HEK293 (cell line): ENCODE measurements at regions not wholly inside any gene's neighbourhood (a gene's known extent, or its start where the extent isn't known, plus 50 kb on each side); places are given as distances from the start of the nearest gene placed in this dataset.

Source experiments
- CTCF ChIA-PET: fragments of 350-600 bp; formaldehyde crosslinking; extraction: SDS; loops from one replicate; lab custom pipeline; 2021; ENCODE audit warnings: antibody characterized with exemption; lab: Yijun Ruan, JAX
- POLR2A ChIA-PET: fragments of 300-600 bp; formaldehyde crosslinking; extraction: SDS; loops from one replicate; lab custom pipeline; 2020; ENCODE audit warnings: antibody characterized with exemption, inconsistent platforms; lab: Yijun Ruan, JAX
- H3K27ac ChIP-seq: fragments of 200-500 bp; sonication (Bioruptor generic); 2 replicates; pipeline ENCODE4 v1.5.1; 2014; ENCODE audit warnings: low read depth, low read length, control low read depth, inconsistent platforms; ENCODE audit errors: extremely low read depth
- H3K36me3 ChIP-seq, 2 experiments: fragments of 200-500 bp in 1 of 2; sonication (Bioruptor generic) in 1 of 2; 1 replicate in 1 of 2; 2 replicates in 1 of 2; pipeline ENCODE4 v1.5.1; 2014 to 2017; ENCODE audit warnings: inconsistent platforms in 2 of 2, low read length in 2 of 2; ENCODE audit not compliant: control insufficient read depth in 2 of 2, insufficient read depth in 1 of 2
- H3K4me1 ChIP-seq: fragments of 200-500 bp; sonication (Bioruptor generic); 2 replicates; pipeline ENCODE4 v1.5.1; 2014; ENCODE audit warnings: mild to moderate bottlenecking, low read length, inconsistent platforms; ENCODE audit not compliant: control insufficient read depth, insufficient read depth
- H3K4me3 ChIP-seq: 2 replicates; pipeline ENCODE4 v1.5.1; 2011; ENCODE audit warnings: low read depth, mild to moderate bottlenecking, control low read depth, low read length, moderate library complexity
- H3K9me3 ChIP-seq: fragments of 200-500 bp; sonication (Bioruptor generic); 2 replicates; pipeline ENCODE4 v1.5.1; 2014; ENCODE audit warnings: low read depth, low read length, inconsistent platforms; ENCODE audit not compliant: control insufficient read depth, insufficient read depth
- BCL11B ChIP-seq: fragments of 450-650 bp; formaldehyde crosslinking; IDR thresholded peaks from 2 replicates; pipeline ENCODE4 v1.5.1; 2016; ENCODE audit warnings: low read depth, missing biosample characterization, missing genetic modification characterization
- SETDB1 ChIP-seq: IDR thresholded peaks from one replicate; pipeline ENCODE4 v1.6.1; 2017; ENCODE audit warnings: mild to moderate bottlenecking, low read length, moderate library complexity, mixed read lengths; ENCODE audit not compliant: insufficient read length
- ZFP3 ChIP-seq: fragments of 450-650 bp; formaldehyde crosslinking; IDR thresholded peaks from 2 replicates; pipeline ENCODE4 v1.5.1; 2016; ENCODE audit warnings: low read depth, missing biosample characterization, missing genetic modification characterization
- ZNF140 ChIP-seq: fragments of 450-650 bp; formaldehyde crosslinking; IDR thresholded peaks from 2 replicates; pipeline ENCODE4 v1.5.1; 2016; ENCODE audit warnings: missing biosample characterization, missing genetic modification characterization
- ZNF146 ChIP-seq: fragments of 450-650 bp; formaldehyde crosslinking; IDR thresholded peaks from 2 replicates; pipeline ENCODE4 v1.5.1; 2016; ENCODE audit warnings: missing biosample characterization, missing genetic modification characterization
- ZNF174 ChIP-seq: fragments of 450-650 bp; formaldehyde crosslinking; IDR thresholded peaks from 2 replicates; pipeline ENCODE4 v1.5.0; 2017; ENCODE audit warnings: missing biosample characterization, mild to moderate bottlenecking, missing genetic modification characterization
- ZNF2 ChIP-seq: fragments of 450-650 bp; formaldehyde crosslinking; IDR thresholded peaks from 2 replicates; pipeline ENCODE4 v1.5.1; 2016; ENCODE audit warnings: missing biosample characterization, missing genetic modification characterization
- ZNF23 ChIP-seq: fragments of 450-650 bp; formaldehyde crosslinking; IDR thresholded peaks from 2 replicates; pipeline ENCODE4 v1.5.1; 2016; ENCODE audit warnings: missing biosample characterization, missing genetic modification characterization, borderline replicate concordance
- ZNF274 ChIP-seq, 2 experiments: fragments of 200-500 bp in 1 of 2; fragments of 450-650 bp in 1 of 2; sonication (Bioruptor generic) in 1 of 2; formaldehyde crosslinking in 1 of 2; IDR thresholded peaks; 2 replicates each; pipeline versions ENCODE4 v1.5.1 to v1.6.1; 2014 to 2016; ENCODE audit warnings: borderline replicate concordance in 1 of 2, inconsistent platforms in 1 of 2, low read length in 1 of 2, missing biosample characterization in 1 of 2, missing genetic modification characterization in 1 of 2
- ZNF350 ChIP-seq: fragments of 450-650 bp; formaldehyde crosslinking; IDR thresholded peaks from 2 replicates; pipeline ENCODE4 v1.5.0; 2017; ENCODE audit warnings: missing biosample characterization, mild to moderate bottlenecking, missing genetic modification characterization
- ZNF416 ChIP-seq: fragments of 450-650 bp; formaldehyde crosslinking; IDR thresholded peaks from 2 replicates; pipeline ENCODE4 v1.5.1; 2016; ENCODE audit warnings: missing biosample characterization, missing genetic modification characterization
- ZNF510 ChIP-seq: fragments of 450-650 bp; formaldehyde crosslinking; IDR thresholded peaks from 2 replicates; pipeline ENCODE4 v1.5.1; 2018; ENCODE audit warnings: mild to moderate bottlenecking, missing genetic modification characterization, missing biosample characterization; ENCODE audit not compliant: insufficient replicate concordance
- ZNF560 ChIP-seq: fragments of 450-650 bp; formaldehyde crosslinking; IDR thresholded peaks from 2 replicates; pipeline ENCODE4 v1.5.1; 2017; ENCODE audit warnings: missing biosample characterization, missing genetic modification characterization, borderline replicate concordance
- ZNF654 ChIP-seq: fragments of 450-650 bp; formaldehyde crosslinking; IDR thresholded peaks from 2 replicates; pipeline ENCODE4 v1.5.1; 2016; ENCODE audit warnings: low read depth, missing biosample characterization, missing genetic modification characterization
- ZNF658 ChIP-seq: fragments of 450-650 bp; formaldehyde crosslinking; IDR thresholded peaks from 2 replicates; pipeline ENCODE4; 2016; ENCODE audit warnings: missing biosample characterization, missing genetic modification characterization
- ZNF707 ChIP-seq: fragments of 450-650 bp; formaldehyde crosslinking; IDR thresholded peaks from 2 replicates; pipeline ENCODE4 v1.5.1; 2016; ENCODE audit warnings: missing biosample characterization, missing genetic modification characterization
- ZNF785 ChIP-seq: fragments of 450-650 bp; formaldehyde crosslinking; IDR thresholded peaks from 2 replicates; pipeline ENCODE4 v1.5.1; 2016; ENCODE audit warnings: missing biosample characterization, missing genetic modification characterization
- ZNF791 ChIP-seq: fragments of 450-650 bp; formaldehyde crosslinking; IDR thresholded peaks from 2 replicates; pipeline ENCODE4 v1.5.1; 2016; ENCODE audit warnings: missing biosample characterization, missing genetic modification characterization
- TF ChIP-seq, protein P1 (sequence below): fragments of 450-650 bp; formaldehyde crosslinking; IDR thresholded peaks from 2 replicates; pipeline ENCODE4 v1.5.1; 2016; ENCODE audit warnings: missing biosample characterization, missing genetic modification characterization
- TF ChIP-seq, protein P2 (sequence below): fragments of 450-650 bp; formaldehyde crosslinking; IDR thresholded peaks from 2 replicates; pipeline ENCODE4 v1.5.1; 2016; ENCODE audit warnings: missing biosample characterization, missing genetic modification characterization
- TF ChIP-seq, protein P3 (sequence below): fragments of 450-650 bp; formaldehyde crosslinking; IDR thresholded peaks from 2 replicates; pipeline ENCODE4 v1.5.1; 2016; ENCODE audit warnings: missing biosample characterization, missing genetic modification characterization
- TF ChIP-seq, protein P4 (sequence below): fragments of 450-650 bp; formaldehyde crosslinking; IDR thresholded peaks from 2 replicates; pipeline ENCODE4 v1.5.1; 2017; ENCODE audit warnings: missing biosample characterization, missing genetic modification characterization

DNA sequence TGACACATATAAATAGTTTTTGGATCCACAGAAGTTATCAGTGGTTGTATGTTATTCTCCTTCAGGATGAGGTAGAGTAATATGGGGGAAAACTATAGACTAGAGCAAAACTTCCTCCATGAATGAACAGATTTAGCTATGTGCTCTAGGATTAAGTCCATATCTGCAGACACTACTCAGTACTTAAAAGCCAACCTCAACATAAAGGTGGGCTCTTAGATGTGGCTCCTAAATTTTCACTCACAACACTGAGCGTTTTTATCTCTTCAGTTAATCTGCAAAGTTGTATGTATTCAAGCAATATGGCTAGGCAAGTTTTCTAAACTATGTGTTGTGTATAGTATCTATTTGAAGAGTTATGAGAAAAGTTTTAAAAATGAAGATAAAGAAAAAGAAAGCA, 147.0 kb upstream of the SLITRK3 start:
- no peaks in the 10 kb centered on the region for H3K4me1 ChIP-seq
- POLR2A ChIA-PET, result no interaction called here
- TF ChIP-seq ZNF791 (tag by site-specific recombination) (no peak), ZNF2 (tag by site-specific recombination) (no peak), ZNF707 (tag by site-specific recombination) (no peak), ZNF140 (tag by site-specific recombination) (no peak)
- TF ChIP-seq, protein P1, sequence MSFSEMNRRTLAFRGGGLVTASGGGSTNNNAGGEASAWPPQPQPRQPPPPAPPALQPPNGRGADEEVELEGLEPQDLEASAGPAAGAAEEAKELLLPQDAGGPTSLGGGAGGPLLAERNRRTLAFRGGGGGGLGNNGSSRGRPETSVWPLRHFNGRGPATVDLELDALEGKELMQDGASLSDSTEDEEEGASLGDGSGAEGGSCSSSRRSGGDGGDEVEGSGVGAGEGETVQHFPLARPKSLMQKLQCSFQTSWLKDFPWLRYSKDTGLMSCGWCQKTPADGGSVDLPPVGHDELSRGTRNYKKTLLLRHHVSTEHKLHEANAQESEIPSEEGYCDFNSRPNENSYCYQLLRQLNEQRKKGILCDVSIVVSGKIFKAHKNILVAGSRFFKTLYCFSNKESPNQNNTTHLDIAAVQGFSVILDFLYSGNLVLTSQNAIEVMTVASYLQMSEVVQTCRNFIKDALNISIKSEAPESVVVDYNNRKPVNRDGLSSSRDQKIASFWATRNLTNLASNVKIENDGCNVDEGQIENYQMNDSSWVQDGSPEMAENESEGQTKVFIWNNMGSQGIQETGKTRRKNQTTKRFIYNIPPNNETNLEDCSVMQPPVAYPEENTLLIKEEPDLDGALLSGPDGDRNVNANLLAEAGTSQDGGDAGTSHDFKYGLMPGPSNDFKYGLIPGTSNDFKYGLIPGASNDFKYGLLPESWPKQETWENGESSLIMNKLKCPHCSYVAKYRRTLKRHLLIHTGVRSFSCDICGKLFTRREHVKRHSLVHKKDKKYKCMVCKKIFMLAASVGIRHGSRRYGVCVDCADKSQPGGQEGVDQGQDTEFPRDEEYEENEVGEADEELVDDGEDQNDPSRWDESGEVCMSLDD (tag by site-specific recombination), result no peak
- TF ChIP-seq, protein P2, sequence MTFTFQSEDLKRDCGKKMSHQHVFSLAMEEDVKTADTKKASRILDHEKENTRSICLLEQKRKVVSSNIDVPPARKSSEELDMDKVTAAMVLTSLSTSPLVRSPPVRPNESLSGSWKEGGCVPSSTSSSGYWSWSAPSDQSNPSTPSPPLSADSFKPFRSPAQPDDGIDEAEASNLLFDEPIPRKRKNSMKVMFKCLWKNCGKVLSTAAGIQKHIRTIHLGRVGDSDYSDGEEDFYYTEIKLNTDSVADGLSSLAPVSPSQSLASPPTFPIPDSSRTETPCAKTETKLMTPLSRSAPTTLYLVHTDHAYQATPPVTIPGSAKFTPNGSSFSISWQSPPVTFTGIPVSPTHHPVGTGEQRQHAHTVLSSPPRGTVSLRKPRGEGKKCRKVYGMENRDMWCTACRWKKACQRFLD, result no peak
- TF ChIP-seq, all 188 proteins: peak for 0
- no peak overlapping the region for H3K27ac ChIP-seq
- H3K9me3 ChIP-seq, result no peaks in the 10 kb centered on the region
- CTCF ChIA-PET, result no interaction called here
- no peak overlapping the region for H3K4me3 ChIP-seq
- no peaks in the 10 kb centered on the region for H3K36me3 ChIP-seq

DNA sequence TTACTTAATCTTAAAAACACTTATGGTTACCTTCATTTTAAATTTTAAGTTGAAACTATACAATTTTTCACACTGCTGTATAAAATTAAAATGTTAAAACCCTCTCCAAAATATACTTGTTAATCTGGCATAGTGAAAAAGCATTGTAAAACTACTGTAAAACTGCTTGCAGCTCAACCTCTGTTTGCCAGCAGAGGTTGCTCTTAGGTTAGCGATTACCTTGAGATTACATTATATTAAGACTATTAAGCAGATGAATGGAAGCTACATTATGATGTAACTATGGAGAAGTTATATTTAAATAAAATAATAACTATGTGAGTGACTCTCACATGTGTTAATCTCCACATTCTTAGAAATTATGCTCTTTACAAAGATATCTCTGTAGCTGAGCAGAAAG, 143.6 kb upstream of the SLITRK3 start:
- no peak overlapping the region for H3K4me3 ChIP-seq
- no peaks in the 10 kb centered on the region for H3K4me1 ChIP-seq
- H3K9me3 ChIP-seq, result no peaks in the 10 kb centered on the region
- peak; percentile 11; the same call in 1 of the 2 replicates for TF ChIP-seq ZNF654 (tag by site-specific recombination)
- TF ChIP-seq ZNF510 (tag by site-specific recombination), result no peak
- ChIA-PET CTCF (interaction anchor here (1.0 kb wide), 1 partner anchor 368 kb away, joined by 4 read pairs; no protein-coding TSS in a partner anchor), POLR2A (no interaction called here)
- no peak overlapping the region for H3K27ac ChIP-seq
- no peaks in the 10 kb centered on the region for H3K36me3 ChIP-seq

DNA sequence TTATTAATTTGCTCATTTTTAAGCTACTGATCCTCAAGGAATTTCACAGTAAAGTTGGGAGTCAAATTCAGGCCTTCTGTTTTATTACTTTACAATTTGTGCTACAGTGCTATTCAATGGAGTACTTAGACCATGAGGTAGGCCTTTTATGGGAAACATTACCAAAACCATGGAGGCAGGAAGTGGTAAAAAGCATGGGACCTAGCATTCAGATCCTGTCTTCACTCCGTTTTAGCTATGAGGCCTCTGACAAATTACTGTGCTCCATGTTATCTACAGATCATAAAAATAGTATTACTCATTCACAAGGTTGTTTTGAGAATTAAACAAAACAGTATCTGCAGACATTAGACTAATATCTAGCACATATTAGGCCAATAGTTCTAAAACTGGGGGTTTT, 140.6 kb upstream of the SLITRK3 start:
- Histone ChIP-seq H3K4me3 (no peak overlapping the region), H3K36me3 (no peaks in the 10 kb centered on the region), H3K4me1 (no peaks in the 10 kb centered on the region), H3K27ac (no peak overlapping the region), H3K9me3 (no peaks in the 10 kb centered on the region)
- CTCF ChIA-PET, result no interaction called here
- POLR2A ChIA-PET, result no interaction called here
- TF ChIP-seq ZNF416 (tag by site-specific recombination) (no peak), ZNF174 (tag by site-specific recombination) (no peak), ZNF350 (tag by site-specific recombination) (no peak), ZNF560 (tag by site-specific recombination) (no peak), ZNF785 (no peak), ZNF274 (IDR thresholded peaks at IDR 0.05; ENCODE audit: low read length) (no peak), ZNF274 (tag by site-specific recombination; IDR thresholded peaks at IDR 0.05; ENCODE audit: borderline replicate concordance) (no peak), ZNF707 (tag by site-specific recombination) (no peak), BCL11B (tag by site-specific recombination) (no peak), ZNF658 (tag by site-specific recombination) (no peak), ZNF23 (no peak), ZNF654 (tag by site-specific recombination) (no peak), ZFP3 (tag by site-specific recombination) (no peak), ZNF146 (no peak), SETDB1 (no peak)
- TF ChIP-seq, protein P3, sequence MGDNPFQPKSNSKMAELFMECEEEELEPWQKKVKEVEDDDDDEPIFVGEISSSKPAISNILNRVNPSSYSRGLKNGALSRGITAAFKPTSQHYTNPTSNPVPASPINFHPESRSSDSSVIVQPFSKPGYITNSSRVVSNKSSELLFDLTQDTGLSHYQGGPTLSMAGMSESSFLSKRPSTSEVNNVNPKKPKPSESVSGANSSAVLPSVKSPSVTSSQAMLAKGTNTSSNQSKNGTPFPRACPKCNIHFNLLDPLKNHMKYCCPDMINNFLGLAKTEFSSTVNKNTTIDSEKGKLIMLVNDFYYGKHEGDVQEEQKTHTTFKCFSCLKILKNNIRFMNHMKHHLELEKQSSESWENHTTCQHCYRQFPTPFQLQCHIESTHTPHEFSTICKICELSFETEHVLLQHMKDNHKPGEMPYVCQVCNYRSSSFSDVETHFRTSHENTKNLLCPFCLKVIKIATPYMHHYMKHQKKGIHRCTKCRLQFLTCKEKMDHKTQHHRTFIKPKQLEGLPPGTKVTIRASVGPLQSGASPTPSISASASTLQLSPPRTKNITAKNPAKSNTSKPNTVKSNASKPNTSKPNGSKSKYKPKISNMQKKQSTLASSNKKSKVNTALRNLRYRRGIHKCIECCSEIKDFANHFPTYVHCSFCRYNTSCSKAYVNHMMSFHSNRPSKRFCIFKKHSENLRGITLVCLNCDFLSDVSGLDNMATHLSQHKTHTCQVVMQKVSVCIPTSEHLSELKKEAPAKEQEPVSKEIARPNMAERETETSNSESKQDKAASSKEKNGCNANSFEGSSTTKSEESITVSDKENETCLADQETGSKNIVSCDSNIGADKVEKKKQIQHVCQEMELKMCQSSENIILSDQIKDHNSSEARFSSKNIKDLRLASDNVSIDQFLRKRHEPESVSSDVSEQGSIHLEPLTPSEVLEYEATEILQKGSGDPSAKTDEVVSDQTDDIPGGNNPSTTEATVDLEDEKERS (tag by site-specific recombination), result no peak
- TF ChIP-seq, protein P4, sequence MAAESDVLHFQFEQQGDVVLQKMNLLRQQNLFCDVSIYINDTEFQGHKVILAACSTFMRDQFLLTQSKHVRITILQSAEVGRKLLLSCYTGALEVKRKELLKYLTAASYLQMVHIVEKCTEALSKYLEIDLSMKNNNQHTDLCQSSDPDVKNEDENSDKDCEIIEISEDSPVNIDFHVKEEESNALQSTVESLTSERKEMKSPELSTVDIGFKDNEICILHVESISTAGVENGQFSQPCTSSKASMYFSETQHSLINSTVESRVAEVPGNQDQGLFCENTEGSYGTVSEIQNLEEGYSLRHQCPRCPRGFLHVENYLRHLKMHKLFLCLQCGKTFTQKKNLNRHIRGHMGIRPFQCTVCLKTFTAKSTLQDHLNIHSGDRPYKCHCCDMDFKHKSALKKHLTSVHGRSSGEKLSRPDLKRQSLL (tag by site-specific recombination), result no peak
